T-helper 1 cell treated with Interleukin-12 subunit alpha and Interleukin-12 subunit beta and Interleukin-4 antibody, amounts not matched to agents 30 ng/mL and 1 ng/mL, for 36 hours (primary cell): ENCODE measurements at regions not wholly inside any gene's neighbourhood (a gene's known extent, or its start where the extent isn't known, plus 50 kb on each side); places are given as distances from the start of the nearest gene placed in this dataset.
"Not testable (repeated sequence)": the region's sequence is repeated elsewhere in the genome, so short reads cannot be mapped to it uniquely, and the experiment has no call there.

Experiments used
- intact Hi-C: fragments of 100-400 bp; cut with micrococcal nuclease; formaldehyde crosslinking; loops from one replicate; pipeline ENCODE4 v1.15.1; 2024

DNA sequence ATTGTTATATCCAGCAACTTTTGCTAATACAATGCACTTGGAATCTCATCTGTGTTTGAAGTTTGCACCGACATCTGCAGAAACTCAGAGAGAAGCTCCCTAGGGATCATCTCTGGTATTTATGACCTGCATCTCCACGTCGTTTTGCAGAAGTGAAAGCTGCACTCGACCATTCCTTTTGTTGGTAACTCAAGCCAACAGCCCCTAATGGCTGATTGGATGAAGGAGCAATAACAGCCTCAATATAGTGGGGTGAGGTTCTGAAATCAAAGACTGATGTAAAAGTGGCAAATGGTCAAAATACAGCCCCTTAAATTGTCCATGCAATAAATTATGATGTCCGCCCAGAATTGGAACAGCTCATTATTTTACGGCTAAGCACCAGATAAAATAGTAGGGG is 344.2 kb upstream of the KAZN start:
- intact Hi-C loops, result no loop called here

DNA sequence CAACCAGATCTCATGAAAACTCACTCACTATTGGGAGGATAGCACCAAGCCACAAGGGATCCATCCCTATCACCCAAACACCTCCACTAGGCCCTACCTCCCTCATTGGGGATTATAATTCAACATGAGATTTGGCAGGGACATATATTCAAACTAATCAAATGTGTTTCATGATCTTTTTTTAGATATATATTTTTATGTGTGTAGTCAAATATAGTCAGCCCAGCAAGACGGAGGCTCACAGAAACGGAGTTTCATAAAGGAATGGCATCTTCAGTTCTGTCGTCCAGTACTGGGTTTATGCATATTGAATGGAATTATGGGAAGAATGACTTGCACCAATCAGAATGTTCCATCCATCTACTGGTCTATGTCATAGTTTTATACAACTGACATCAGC is 343.3 kb upstream of the KAZN start:
- intact Hi-C loops, result no loop called here

DNA sequence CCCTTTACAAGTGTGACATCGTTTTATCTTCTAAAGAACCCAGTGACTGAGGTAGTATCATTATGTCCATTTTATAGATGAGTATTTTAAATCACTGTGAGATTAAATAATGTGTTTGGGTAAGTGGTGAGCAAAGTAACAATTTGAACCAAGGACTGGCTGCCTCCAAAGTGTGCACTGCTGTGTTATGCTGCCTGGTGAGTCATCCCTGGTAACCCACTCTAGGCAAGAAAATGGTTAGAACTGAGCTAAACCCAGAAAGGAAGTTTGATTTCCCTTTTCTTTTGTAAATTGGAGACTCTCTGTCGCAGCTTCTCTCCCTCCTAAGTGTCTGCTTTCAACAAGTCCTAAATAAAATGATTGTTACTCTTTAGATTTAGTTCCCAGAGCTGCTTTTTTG is 342.8 kb upstream of the KAZN start:
- intact Hi-C loops, result no loop called here

DNA sequence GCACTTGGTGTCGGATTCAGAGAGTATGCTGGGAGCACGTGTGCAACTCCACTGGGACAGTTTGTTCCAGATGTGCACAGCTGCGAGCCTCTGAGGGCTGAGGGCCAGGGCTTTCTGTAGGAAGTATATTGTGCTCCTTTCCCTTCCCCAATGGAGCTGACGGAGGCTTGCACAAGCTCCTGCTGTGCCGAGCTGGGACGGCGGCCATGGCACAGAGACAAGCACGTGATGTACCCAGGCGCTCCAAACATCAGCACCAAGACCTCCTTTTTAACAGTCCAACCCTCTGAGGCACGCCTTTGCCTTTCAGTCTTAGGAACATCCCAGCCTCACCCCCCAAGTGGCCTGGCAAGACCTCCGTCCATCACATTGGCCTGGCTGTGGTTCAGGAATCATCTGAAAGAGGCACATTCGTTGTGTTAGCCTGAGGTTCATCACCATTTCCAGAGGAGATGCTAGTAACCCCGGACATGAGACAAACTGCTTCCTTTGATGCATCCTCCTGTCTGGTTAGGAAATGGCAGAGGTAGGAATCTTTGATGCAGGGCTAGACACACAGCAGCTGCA is 339.2 kb upstream of the KAZN start:
- intact Hi-C loops, result no loop called here

DNA sequence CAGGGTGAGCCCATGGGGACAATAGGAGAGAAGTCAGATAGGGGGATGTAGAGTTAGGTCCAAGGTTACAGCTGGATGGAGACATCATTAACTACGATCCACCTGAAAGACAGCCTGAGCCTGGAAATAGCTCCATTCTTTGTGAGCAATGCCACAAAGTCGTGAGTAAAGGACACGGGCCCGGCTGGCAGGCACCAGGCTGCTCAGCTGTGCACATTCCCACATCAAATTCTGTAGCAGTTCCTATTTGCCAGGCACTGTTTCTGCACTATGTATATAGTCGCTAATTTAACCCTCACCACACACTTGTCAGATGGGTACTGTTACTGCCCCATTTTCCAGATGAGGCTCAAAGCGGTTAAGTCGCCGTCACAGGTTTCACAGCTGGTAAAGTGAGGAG is 338.0 kb upstream of the KAZN start:
- intact Hi-C loops, result no loop called here

DNA sequence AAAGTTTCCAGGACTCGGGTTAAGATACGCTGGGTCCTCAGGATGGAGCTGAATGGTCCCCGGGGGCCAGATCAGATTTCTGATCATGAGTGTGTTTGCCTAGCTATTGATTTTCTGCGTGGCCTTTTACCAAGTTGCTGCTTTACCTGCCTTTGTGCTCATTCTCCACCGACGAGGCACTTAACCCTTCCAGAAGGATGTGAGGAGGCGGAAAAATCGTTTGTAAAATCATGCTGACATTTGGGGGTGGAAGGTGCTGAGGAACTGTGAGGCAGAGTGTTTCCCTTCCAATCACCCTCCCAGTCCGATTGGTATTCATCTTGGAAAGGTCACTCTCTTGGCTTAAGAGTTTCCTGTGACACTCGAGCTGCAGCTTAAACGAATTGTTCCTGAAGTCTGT is 337.1 kb upstream of the KAZN start:
- intact Hi-C loops, result no loop called here

DNA sequence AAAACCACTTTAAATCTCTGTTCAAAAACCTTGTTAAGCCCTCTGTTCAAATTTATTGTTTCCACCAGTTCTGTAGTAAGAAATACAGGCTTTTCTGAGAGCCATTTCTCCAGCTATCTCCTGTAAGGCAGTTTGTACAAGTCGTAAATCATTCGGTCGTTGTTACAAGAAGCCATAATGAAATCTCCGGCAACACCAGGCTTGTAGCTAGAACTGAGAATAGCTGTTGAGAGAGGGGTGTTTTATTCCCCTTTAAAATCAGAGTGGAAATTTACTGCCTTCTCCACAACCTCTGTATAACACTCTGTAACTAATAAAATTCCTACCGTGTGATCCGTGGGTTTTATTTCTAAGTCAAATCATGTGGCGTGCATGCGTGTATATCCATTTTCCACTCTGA is 335.8 kb upstream of the KAZN start:
- intact Hi-C loops, result no loop called here

DNA sequence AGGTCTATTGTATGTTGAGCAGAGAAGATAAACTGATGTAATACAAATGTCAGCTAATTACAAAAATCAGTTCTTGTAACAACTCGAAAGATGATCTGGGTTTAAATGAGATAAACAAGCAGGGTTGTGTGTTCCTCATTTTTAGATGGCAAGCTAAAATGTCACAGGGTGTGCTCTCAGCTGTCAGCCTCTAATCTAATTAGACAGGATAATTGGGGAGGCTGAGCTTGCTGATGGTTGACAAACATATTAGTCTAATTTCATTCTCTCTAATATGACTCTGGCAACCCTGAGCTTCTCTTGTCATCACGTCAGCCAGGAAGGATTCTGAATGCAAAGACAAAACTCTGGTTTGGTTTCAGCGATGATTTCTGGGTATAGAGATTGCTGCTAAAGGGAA is 335.3 kb upstream of the KAZN start:
- intact Hi-C loops, result no loop called here

DNA sequence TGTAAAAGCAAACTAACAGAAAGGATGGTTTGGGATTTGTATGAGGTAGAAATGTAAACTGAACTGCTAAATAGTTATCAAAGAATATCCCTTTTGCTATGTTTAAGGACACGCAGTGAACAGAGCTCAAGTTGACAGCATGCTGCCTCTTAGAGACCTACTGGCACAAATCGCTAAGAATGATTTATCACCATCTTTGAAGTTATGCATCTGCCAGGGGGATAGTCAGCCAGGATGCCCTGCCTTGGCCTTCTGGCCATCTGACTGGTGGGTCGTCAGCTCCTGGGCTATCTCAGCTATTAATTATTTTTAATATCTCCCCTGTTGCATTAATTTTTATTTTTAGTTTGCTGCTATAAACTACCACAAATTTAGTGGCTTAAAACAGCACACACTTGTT is 334.8 kb upstream of the KAZN start:
- intact Hi-C loops, result no loop called here

DNA sequence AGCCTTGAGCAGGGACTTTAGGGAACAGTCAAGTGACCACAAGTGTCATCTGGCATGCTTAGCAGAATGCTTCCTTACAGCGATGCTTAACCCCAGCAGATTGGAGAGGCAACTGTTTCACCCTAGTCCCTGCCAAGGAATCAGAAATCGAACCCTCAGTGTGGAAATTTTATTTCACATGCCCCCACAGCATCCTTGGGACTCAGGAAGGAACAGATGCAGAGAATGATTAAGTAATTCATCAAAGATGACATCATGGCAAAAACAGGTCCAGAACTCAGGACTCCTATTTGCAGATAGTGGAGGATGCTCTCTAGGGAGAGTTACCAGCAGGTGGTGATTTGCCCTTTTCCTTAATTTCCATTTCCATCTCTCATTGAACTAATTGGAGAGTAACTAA is 333.0 kb upstream of the KAZN start:
- intact Hi-C loops, result no loop called here

DNA sequence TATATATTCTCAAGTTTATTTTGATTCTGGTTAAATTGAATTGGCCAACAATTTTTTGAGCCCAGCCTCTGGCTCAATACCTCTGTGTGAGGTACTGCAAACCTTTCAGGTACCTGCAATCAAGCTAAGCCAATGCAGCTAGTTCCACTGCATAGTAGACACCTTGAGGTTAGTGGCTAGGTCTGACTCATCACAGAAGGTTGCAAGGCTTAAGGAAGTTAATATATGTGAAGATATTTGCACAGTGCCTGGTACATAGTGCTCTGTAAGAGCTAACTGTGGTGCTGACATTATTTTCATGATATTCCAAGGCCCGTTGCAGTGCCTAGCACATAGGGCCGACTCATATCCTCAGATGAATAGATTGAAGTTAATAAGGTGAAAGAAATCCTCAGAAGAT is 330.5 kb upstream of the KAZN start:
- intact Hi-C loops, result no loop called here

DNA sequence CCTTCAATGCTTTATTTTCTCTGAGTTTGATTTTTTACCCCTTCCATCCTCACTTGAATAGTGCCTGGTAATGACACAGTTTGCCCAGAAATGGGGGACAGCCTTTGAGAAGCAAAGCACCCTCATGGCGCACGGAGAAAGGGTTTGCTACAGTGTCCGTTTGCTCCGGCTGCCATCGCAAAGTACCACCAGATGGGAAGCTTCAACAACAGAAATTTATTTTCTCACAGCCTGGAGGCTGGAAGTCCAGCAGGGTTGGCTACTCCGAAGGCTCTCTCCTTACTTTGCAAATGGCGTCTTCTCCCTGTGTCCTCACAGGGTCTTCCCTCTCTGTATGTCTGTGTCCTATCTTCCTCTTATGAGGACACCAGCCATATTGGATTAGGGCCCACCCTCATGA is 327.7 kb upstream of the KAZN start:
- intact Hi-C loops, result no loop called here

DNA sequence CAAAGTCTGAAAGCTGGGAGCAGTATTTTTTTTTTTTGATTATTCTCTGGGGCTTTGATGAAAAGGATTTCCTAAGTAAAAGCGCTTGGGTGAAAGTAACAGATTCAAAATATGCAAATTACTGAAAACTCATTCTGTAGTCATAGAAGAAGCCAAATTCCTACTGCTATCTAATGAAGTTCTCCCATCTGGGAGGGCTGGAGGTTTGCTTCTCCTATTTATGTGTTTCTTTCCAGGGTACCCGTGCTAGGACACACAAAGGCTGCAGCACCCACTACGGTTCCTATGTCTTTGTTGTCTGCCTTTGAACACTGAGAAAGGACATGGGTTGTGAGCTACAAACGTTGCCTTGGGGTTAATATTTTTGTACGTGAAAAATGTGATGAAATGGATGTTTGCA is 324.7 kb upstream of the KAZN start:
- intact Hi-C loops, result no loop called here

DNA sequence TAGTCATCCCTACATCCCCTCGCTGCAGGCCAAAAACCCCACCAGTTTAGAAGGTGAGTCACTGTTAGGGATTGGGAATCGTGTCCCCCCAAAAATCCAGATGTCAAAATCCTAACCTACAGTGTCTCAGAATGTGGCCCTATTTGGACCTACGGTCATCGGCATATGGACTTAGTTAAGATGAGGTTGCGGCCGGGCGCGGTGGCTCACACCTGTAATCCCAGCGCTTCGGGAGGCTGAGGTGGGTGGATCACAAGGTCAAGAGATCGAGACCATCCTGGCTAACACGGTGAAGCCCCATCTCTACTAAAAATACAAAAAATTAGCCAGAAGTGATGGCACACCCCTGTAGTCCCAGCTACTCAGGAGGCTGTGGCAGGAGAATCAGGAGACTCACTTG is 318.6 kb upstream of the KAZN start:
- intact Hi-C loops, result not testable (repeated sequence)

DNA sequence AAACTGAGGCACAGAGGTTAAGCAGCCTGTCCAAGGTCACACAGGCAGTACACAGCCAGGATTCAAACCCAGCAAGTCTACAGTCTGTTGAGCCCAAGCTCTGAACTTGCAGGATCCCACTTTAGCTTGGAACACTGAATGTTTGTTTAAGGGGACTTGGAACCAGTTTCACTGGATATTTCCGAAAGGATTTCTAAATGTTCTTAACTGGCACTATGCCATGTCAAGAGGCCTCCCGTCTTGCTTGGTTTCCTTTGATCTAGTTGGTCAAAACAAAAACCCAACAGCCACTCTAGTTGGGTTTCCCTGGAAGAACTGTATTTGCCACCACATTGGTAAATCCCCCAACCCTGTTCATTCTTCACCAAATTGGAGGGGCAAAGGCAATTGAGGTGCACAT is 317.6 kb upstream of the KAZN start:
- intact Hi-C loops, result no loop called here

DNA sequence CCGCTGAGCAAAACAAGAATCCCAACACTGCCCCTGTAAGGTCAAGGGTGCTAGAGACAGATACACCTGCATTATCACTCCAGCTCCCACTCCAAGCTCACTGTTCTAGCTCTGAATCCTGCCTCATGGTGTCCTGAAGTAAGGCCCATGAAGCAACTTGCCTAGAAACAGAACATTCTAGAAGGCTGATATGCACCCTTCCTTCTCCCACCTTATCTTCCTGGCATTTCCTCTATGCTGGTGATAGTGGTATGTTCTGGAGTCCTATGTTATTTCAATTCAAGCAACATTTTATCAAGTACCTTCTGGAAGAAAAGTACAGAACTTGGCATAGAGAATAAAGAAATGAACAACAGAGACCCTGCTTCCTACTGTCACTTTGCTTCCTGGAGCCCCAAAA is 317.1 kb upstream of the KAZN start:
- intact Hi-C loops, result no loop called here

DNA sequence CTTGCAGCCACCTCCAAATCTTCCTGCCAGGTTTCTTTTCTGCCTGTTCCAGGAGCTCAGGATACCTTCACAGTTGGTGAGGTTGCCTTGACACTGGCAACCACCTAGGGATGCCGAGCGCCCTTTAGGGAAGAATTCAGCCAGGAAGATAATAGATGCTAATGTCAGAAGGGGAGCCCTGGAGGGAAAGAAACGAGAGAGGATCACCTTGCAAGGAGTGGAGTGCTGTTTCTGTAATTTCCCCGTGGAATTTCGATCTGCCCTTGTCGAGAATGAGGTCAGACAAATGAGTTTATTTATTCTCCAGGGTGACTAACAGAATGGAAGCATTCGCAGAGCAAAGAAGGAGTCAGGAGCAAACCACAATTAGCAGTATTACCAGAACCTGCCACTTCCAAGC is 315.8 kb upstream of the KAZN start:
- intact Hi-C loops, result no loop called here

DNA sequence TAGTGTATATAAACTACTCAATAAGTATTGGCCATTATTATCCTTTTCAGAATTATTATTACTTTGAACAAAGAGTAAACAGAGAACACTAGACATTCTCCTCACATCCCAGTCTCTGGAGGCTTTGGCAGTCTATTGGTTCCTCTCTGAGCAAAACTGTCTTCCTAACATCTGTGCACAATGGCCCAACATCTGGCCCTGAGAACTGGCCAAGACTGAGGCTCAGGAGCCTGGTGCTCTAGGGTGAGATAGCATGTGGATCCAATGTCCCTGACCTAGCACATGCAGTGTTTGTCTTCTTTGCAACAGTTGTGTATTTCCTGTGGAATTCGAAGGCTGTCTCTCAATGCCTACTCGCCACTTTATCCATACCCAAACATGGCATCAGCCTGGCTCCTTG is 313.2 kb upstream of the KAZN start:
- intact Hi-C loops, result no loop called here

DNA sequence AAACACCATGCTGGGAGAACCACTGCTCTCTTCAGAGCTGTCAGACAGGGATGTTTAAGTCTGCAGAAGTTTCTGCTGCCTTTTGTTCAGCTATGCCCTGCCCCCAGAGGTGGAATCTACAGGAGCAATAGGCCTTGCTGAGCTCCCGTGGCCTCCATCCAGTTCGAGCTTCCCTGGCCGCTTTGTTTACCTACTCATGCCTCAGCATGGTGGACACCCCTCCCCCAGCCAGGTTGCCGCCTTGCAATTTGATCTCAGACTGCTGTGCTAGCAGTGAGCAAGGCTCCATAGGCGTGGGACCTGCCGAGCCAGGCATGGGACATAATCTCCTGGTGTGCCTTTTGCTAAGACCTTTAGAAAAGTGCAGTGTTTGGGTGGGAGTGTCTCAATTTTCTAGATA is 307.3 kb upstream of the KAZN start:
- intact Hi-C loops, result not testable (repeated sequence)

DNA sequence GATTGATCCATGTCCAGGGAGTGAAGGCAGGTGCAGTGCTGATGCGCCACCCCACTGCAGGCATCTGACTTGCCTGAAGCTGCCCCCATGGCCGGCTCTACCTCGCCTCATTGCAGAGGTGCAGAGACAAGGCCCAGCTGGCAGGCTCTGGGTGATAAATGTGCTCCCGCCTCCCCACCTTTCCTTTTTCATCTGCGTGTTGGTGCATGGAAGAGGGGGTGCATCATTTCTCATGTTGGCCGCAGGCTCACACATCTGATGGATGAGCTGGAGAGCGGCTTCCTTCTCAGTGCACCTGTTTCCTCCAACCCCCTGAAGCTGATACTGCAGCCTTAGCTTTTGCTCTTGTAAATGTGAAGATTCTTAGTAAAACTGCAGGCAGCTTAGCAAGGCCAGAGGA is 306.0 kb upstream of the KAZN start:
- intact Hi-C loops, result no loop called here

DNA sequence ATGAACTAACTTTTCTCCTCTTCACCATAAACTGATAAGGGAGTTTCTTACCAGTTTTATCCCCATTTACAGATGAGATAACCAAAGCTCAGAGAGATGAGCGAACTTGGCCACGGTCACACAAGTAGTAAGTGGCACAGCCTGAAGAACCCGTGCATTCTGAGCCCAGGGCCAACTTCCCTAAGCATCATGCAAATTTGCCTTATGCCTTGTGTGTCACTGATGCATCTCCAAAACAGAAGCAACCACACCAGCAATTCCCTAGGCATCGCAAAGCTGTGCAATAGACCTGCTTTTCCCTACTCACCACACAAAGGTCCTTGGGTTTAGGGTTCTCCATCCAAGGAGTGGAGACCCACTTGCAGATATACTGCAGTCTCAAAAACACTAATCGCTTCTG is 304.5 kb upstream of the KAZN start:
- intact Hi-C loops, result no loop called here

DNA sequence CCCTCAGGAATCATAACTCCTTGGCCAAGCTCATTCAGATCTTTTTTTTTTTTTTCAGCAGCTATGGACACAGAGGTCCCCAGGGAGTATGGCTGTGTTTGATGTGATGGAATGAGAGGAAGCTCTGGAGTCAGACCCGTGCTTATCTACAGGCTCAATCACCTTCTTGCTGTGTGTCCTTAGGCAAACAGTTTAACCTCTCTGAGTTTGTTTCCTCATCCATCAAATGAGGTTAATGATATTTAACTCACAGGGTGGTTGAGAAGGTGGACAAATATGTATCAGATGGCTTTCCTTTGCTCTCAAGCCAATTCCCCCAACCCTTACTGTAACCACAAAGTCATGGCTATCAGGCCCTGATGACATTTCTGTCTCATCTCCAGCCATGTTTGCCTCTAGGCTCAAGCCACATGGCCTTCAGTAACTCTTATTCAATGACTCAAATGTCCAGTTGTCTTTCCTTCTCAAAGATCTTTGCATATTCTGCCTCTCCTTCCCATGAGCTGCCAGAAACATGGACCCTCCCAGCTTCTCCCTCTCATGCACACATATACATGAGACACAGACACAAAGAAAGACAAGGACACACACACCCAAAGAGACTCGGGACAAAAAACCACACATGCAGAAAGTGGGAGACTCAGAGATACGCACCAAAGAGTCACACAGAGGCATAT is 303.5 kb upstream of the KAZN start:
- intact Hi-C loops, result no loop called here

DNA sequence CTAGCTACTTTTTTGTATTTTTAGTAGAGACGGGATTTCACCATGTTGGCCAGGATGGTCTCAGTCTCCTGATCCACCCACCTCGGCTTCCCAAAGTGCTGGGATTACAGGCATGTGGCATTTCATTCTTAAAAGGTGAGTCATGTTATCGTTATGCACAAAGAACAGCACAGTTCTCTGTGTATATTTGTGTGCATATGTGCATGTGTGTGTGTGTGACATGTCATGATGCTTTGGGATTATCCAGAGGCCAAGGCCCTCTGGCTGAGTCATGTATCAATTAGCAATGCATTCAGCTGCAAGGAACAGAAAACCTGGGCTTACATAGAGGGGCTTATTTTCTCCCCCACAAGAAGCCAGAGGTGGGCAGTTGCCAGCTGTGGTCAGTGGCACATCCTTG is 301.7 kb upstream of the KAZN start:
- intact Hi-C loops, result no loop called here

DNA sequence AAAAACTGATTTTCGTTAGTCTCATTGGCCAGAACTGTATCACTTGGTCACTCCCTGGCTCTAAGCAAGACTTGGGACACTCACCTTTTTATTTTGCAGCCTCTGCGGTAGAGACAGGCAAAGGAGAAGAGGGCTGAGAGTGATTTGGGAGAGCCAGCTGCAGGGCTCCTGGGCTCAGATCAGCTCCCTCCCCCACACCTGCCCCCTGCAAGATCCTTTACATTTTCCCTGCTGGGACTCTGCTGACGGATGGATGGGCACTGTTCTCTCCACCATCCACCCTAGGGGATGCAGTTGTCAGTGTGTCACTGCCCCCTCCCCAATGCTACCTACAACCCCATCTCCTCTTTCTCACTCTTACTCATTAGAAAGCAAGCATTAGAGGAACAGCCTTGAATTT is 301.1 kb upstream of the KAZN start:
- intact Hi-C loops, result no loop called here
